ENCODE measurements at regions not wholly inside any gene's neighbourhood (a gene's known extent, or its start where the extent isn't known, plus 50 kb on each side); places are given as distances from the start of the nearest gene placed in this dataset.
"Not testable (repeated sequence)": the region's sequence is repeated elsewhere in the genome, so short reads cannot be mapped to it uniquely, and the experiment has no call there.

GRCh38 chr12:67719303-67719702, 70.8 kb downstream of the DYRK2 start:
- not testable (repeated sequence) for TF ChIP-seq CTCF, EP300, POLR2A (IDR thresholded peaks at IDR 0.05)

Data from ovary (tissue), 3 donors.